ENCODE measurements at regions not wholly inside any gene's neighbourhood (a gene's known extent, or its start where the extent isn't known, plus 50 kb on each side); places are given as distances from the start of the nearest gene placed in this dataset.

DNA sequence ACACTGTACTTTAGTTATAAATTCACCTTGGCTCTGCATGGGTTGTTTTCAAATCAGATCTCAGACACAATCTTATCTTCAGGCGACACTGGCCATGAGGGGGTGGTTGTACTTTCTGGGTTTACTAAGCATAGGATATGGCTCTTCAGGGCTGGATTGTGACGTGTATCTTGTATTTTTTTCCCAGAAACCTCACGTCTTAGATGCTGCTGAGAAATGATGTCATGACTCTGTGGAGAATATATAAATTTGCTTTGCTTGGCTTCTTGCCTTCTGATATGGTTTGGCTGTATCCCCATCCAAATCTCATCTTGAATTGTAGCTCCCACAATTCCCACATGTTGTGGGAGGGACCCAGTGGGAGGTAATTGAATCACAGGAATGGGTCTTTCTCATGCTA is 82.8 kb upstream of the VSTM5 start:
- Histone ChIP-seq H2AFZ (ENCODE audit: low read length) (no peak overlapping the region), H4K20me1 (ENCODE audit: insufficient read depth, low read length) (no peaks in the 10 kb centered on the region), H3K27ac (ENCODE audit: low read depth, low read length) (no peak overlapping the region), H3K27me3 (ENCODE audit: insufficient read depth, low read length) (peaks cover 49% of the 10 kb centered on the region), H3K4me1 (ENCODE audit: insufficient read depth, low read length) (no peaks in the 10 kb centered on the region), H3K4me2 (ENCODE audit: insufficient read depth, low read length) (no peak overlapping the region), H3K79me2 (ENCODE audit: insufficient read depth, low read length) (no peaks in the 10 kb centered on the region), H3K9me3 (ENCODE audit: low read depth, low read length) (no peaks in the 10 kb centered on the region), H3K4me3 (ENCODE audit: insufficient read depth, low read length) (no peak overlapping the region), H3K36me3 (ENCODE audit: insufficient read depth, low read length) (no peaks in the 10 kb centered on the region)
- no peak for TF ChIP-seq CTCF (IDR thresholded peaks at IDR 0.05; ENCODE audit: extremely low read depth, low read depth, low read length)
- DNase-seq (ENCODE audit: insufficient read length, low spot score, missing footprints): no peak

DNA sequence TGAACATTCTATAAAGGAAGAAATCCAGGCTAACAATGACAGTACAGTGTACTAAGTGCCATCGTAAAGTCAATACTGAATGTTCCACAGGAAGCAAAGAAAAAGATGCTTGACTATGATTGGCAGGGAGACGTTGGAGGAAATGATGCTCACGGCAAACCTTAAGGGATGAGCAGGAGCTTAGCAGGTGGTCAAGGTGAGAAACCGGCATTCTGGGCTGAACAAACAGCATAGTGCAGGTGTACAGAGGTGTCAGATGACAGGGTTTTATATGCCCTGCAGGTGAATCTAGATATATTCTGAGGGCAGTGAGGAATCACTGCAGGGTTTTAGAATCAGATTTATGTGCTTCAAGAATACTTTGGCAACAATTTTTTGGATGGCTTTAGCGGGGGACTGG is 85.3 kb upstream of the HEPHL1 start:
- TF ChIP-seq CTCF (IDR thresholded peaks at IDR 0.05; ENCODE audit: extremely low read depth, low read depth, low read length): no peak
- H2AFZ ChIP-seq (ENCODE audit: low read length): no peak overlapping the region
- no peaks in the 10 kb centered on the region for H3K9me3 ChIP-seq (ENCODE audit: low read depth, low read length)
- no peak overlapping the region for H3K4me2 ChIP-seq (ENCODE audit: insufficient read depth, low read length)
- no peak for DNase-seq (ENCODE audit: insufficient read length, low spot score, missing footprints)
- no peaks in the 10 kb centered on the region for H3K4me1 ChIP-seq (ENCODE audit: insufficient read depth, low read length)
- H4K20me1 ChIP-seq (ENCODE audit: insufficient read depth, low read length): no peaks in the 10 kb centered on the region
- H3K79me2 ChIP-seq (ENCODE audit: insufficient read depth, low read length): no peaks in the 10 kb centered on the region
- peaks cover 69% of the 10 kb centered on the region for H3K27me3 ChIP-seq (ENCODE audit: insufficient read depth, low read length)
- H3K36me3 ChIP-seq (ENCODE audit: insufficient read depth, low read length): no peaks in the 10 kb centered on the region
- H3K4me3 ChIP-seq (ENCODE audit: insufficient read depth, low read length): no peak overlapping the region
- H3K27ac ChIP-seq (ENCODE audit: low read depth, low read length): no peak overlapping the region

GRCh38 chr11:93936460-93936859 is 84.7 kb upstream of the HEPHL1 start:
- Histone ChIP-seq H3K79me2 (ENCODE audit: insufficient read depth, low read length) (no peaks in the 10 kb centered on the region), H3K4me3 (ENCODE audit: insufficient read depth, low read length) (no peak overlapping the region), H3K36me3 (ENCODE audit: insufficient read depth, low read length) (no peaks in the 10 kb centered on the region), H4K20me1 (ENCODE audit: insufficient read depth, low read length) (no peaks in the 10 kb centered on the region), H2AFZ (ENCODE audit: low read length) (no peak overlapping the region), H3K9me3 (ENCODE audit: low read depth, low read length) (no peaks in the 10 kb centered on the region), H3K4me1 (ENCODE audit: insufficient read depth, low read length) (no peaks in the 10 kb centered on the region), H3K27ac (ENCODE audit: low read depth, low read length) (no peak overlapping the region), H3K27me3 (ENCODE audit: insufficient read depth, low read length) (peaks cover 75% of the 10 kb centered on the region), H3K4me2 (ENCODE audit: insufficient read depth, low read length) (no peak overlapping the region)
- no peak for DNase-seq (ENCODE audit: insufficient read length, low spot score, missing footprints)
- TF ChIP-seq CTCF (IDR thresholded peaks at IDR 0.05; ENCODE audit: extremely low read depth, low read depth, low read length): no peak

DNA sequence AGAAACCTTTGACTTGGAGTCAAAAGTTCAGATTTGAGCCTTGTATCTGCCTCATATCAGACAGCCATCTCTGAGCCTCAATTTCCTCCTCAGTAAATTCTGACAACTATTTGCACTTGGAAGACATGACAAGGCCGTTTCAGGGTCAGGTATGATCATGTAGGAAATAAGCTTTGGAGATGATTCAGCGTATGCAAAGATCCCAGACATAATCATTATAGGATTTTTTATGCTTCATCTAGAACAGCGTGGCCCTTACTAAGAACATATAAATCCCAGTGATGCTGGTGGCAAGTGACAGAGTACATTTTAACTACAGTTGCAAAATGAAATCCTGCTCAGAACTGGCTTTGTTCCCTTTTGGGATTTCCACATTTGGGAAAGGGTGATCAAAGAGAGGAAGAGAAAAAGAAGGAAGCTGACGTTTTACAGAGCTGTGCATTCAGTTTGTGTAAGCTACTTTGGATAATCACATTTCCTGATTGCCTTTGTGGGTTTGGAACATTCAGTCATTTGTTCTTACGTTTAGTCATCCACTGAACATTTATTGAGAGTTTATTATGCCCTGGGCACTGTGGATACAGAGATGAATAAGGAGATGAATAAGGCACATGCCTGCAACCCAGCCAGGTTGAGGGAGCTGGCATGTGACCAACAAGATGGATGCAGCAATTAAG is 81.9 kb upstream of the HEPHL1 start:
- TF ChIP-seq CTCF (IDR thresholded peaks at IDR 0.05; ENCODE audit: extremely low read depth, low read depth, low read length): no peak
- DNase-seq (ENCODE audit: insufficient read length, low spot score, missing footprints): peak; percentile 58

More for the DNA sequence above, 81.9 kb upstream of the HEPHL1 start:
- Histone ChIP-seq H3K36me3 (ENCODE audit: insufficient read depth, low read length) (no peaks in the 10 kb centered on the region), H3K79me2 (ENCODE audit: insufficient read depth, low read length) (no peaks in the 10 kb centered on the region), H2AFZ (ENCODE audit: low read length) (no peak overlapping the region), H3K27ac (ENCODE audit: low read depth, low read length) (no peak overlapping the region), H3K4me3 (ENCODE audit: insufficient read depth, low read length) (no peak overlapping the region), H3K4me1 (ENCODE audit: insufficient read depth, low read length) (no peaks in the 10 kb centered on the region), H3K9me3 (ENCODE audit: low read depth, low read length) (no peaks in the 10 kb centered on the region), H4K20me1 (ENCODE audit: insufficient read depth, low read length) (no peaks in the 10 kb centered on the region), H3K4me2 (ENCODE audit: insufficient read depth, low read length) (no peak overlapping the region), H3K27me3 (ENCODE audit: insufficient read depth, low read length) (peaks cover 85% of the 10 kb centered on the region)

Data from osteoblast (primary cell).